Retina (tissue), 1 donor: ENCODE measurements at regions not wholly inside any gene's neighbourhood (a gene's known extent, or its start where the extent isn't known, plus 50 kb on each side); places are given as distances from the start of the nearest gene placed in this dataset.

Source experiments
- DNase-seq: peaks from one replicate; pipeline ENCODE4 v3.0.0-alpha.2; 2016

- no peak for DNase-seq
Observed at GRCh38 chr4:22019676-22020075, 71.1 kb upstream of the KCNIP4 start.

- no peak for DNase-seq
Observed at GRCh38 chr4:22014222-22014741, 65.7 kb upstream of the KCNIP4 start.

GRCh38 chr4:22003878-22004277 lies 55.3 kb upstream of the KCNIP4 start:
- DNase-seq: no peak
